GM23248 (cell line): ENCODE measurements at regions not wholly inside any gene's neighbourhood (a gene's known extent, or its start where the extent isn't known, plus 50 kb on each side); places are given as distances from the start of the nearest gene placed in this dataset.

Experiments
- DNase-seq: peaks from one replicate; pipeline ENCODE4 v3.0.0-alpha.2; 2015
- H2AFZ ChIP-seq: fragments of 200-600 bp; sonication (generic); 2 replicates; pipeline ENCODE4 v1.6.1; 2016; ENCODE audit warnings: antibody characterized with exemption
- H3F3A ChIP-seq: fragments of 200-600 bp; sonication (generic); 2 replicates; pipeline ENCODE4 v1.6.1; 2016; ENCODE audit warnings: mild to moderate bottlenecking, antibody characterized with exemption, mixed run types; ENCODE audit not compliant: insufficient read depth
- H3K27ac ChIP-seq: fragments of 200-600 bp; sonication (generic); 2 replicates; pipeline ENCODE4 v1.5.1; 2016; ENCODE audit warnings: mild to moderate bottlenecking
- H3K27me3 ChIP-seq: fragments of 200-600 bp; sonication (generic); replicated peaks from 2 replicates; pipeline ENCODE4 v1.6.1; 2016; ENCODE audit warnings: mild to moderate bottlenecking; ENCODE audit not compliant: insufficient read depth
- H3K36me3 ChIP-seq: fragments of 200-600 bp; sonication (generic); 2 replicates; pipeline ENCODE4 v1.6.1; 2016; ENCODE audit warnings: low read depth, mild to moderate bottlenecking
- H3K4me1 ChIP-seq: fragments of 200-600 bp; sonication (generic); 2 replicates; pipeline ENCODE4 v1.6.1; 2016; ENCODE audit warnings: mild to moderate bottlenecking; ENCODE audit not compliant: insufficient read depth
- H3K4me2 ChIP-seq: fragments of 200-600 bp; sonication (generic); one replicate; pipeline ENCODE4 v1.6.1; 2016; ENCODE audit warnings: mild to moderate bottlenecking; ENCODE audit not compliant: unreplicated experiment
- H3K4me3 ChIP-seq: fragments of 200-600 bp; sonication (generic); 2 replicates; pipeline ENCODE4 v1.5.1; 2016; ENCODE audit warnings: mild to moderate bottlenecking
- H3K79me2 ChIP-seq: fragments of 200-600 bp; sonication (generic); 2 replicates; pipeline ENCODE4 v1.6.1; 2016; ENCODE audit warnings: mild to moderate bottlenecking; ENCODE audit not compliant: insufficient read depth
- H3K9ac ChIP-seq: fragments of 200-600 bp; sonication (generic); 2 replicates; pipeline ENCODE4 v1.6.1; 2016; ENCODE audit warnings: mild to moderate bottlenecking
- H3K9me2 ChIP-seq: fragments of 200-600 bp; sonication (generic); 2 replicates; pipeline ENCODE4 v1.6.1; 2016; ENCODE audit warnings: mixed run types, mild to moderate bottlenecking, moderate library complexity; ENCODE audit not compliant: insufficient read depth
- H3K9me3 ChIP-seq: fragments of 200-600 bp; sonication (generic); one replicate; pipeline ENCODE4 v1.6.1; 2017; ENCODE audit warnings: low read depth
- H4K20me1 ChIP-seq: fragments of 200-600 bp; sonication (generic); 2 replicates; pipeline ENCODE4 v1.6.0; 2016; ENCODE audit not compliant: insufficient read depth
- EZH2 ChIP-seq: fragments of 200-600 bp; sonication (generic); IDR thresholded peaks from 2 replicates; pipeline ENCODE4 v1.6.1; 2018; ENCODE audit warnings: antibody characterized with exemption, mild to moderate bottlenecking; ENCODE audit not compliant: insufficient read depth, poor library complexity, severe bottlenecking
- EZH2phosphoT487 ChIP-seq: fragments of 200-600 bp; sonication (generic); IDR thresholded peaks from 2 replicates; pipeline ENCODE4 v1.6.1; 2018; ENCODE audit warnings: antibody characterized with exemption, moderate library complexity, mild to moderate bottlenecking, low read depth; ENCODE audit not compliant: insufficient read depth
- WGBS, 2 experiments: methylation state at CpG; one replicate each; pipeline ENCODE4 v1.1.6; 2015 to 2017; ENCODE audit warnings: low lambda C conversion rate in 2 of 2, low coverage in 1 of 2; ENCODE audit errors: missing lambda C conversion rate in 2 of 2; 5-methylcytosine and 5-hydroxymethylcytosine counted together
- in situ Hi-C: fragments of 300-500 bp; cut with MboI; formaldehyde crosslinking; loops from 2 replicates; pipeline ENCODE4 v1.15.0; 2020

GRCh38 chr9:88742483-88742882, 207.5 kb downstream of the NXNL2 start:
- Histone ChIP-seq H3K36me3 (no peaks in the 10 kb centered on the region), H3K9ac (peak overlapping the region; percentile 5; the same call in 1 of the 2 replicates), H3K4me2 (peak overlapping the region; percentile 34), H4K20me1 (no peaks in the 10 kb centered on the region), H3K9me3 (no peaks in the 10 kb centered on the region), H3K4me1 (peaks cover 55% of the 10 kb centered on the region), H3K9me2 (no peaks in the 10 kb centered on the region), H3F3A (peaks cover 44% of the 10 kb centered on the region), H2AFZ (no peak overlapping the region), H3K4me3 (peak overlapping the region; percentile 27; the same call in 1 of the 2 replicates), H3K27me3 (no peaks in the 10 kb centered on the region), H3K27ac (no peak overlapping the region), H3K79me2 (no peaks in the 10 kb centered on the region)
- in situ Hi-C loops, result loop anchor here (10.0 kb wide), 1 partner anchor 252 kb away; the partner anchor contains the start of gene S1PR3
- DNase-seq, result peak; percentile 96
- TF ChIP-seq EZH2phosphoT487, result no peak
- TF ChIP-seq EZH2, result no peak
- 4% methylated on average over 6 of the region's 6 CpGs for WGBS, 2 experiments

GRCh38 chr9:88742905-88743304, 207.9 kb downstream of the NXNL2 start:
- Histone ChIP-seq H3K36me3 (no peaks in the 10 kb centered on the region), H4K20me1 (no peaks in the 10 kb centered on the region), H3K79me2 (no peaks in the 10 kb centered on the region), H3K27me3 (no peaks in the 10 kb centered on the region), H3K4me2 (peak overlapping the region; percentile 34), H3K9me3 (no peaks in the 10 kb centered on the region), H3K27ac (no peak overlapping the region), H3F3A (peaks cover 48% of the 10 kb centered on the region), H3K4me1 (peaks cover 59% of the 10 kb centered on the region), H3K4me3 (peak overlapping the region; percentile 27; the same call in 1 of the 2 replicates), H2AFZ (no peak overlapping the region), H3K9ac (peak overlapping the region; percentile 5; the same call in 1 of the 2 replicates), H3K9me2 (no peaks in the 10 kb centered on the region)
- TF ChIP-seq EZH2phosphoT487, result no peak
- TF ChIP-seq EZH2, result no peak
- 32 to 39% methylated on average over 6 of the region's 6 CpGs for WGBS, 2 experiments
- DNase-seq, result no peak
- in situ Hi-C loops, result loop anchor here (10.0 kb wide), 1 partner anchor 252 kb away; the partner anchor contains the start of gene S1PR3

- no peaks in the 10 kb centered on the region for H3K79me2 ChIP-seq
- H3K4me2 ChIP-seq, result peak overlapping the region; percentile 14
- H3K27me3 ChIP-seq, result no peaks in the 10 kb centered on the region
- H4K20me1 ChIP-seq, result no peaks in the 10 kb centered on the region
- H2AFZ ChIP-seq, result no peak overlapping the region
- no peak overlapping the region for H3K9ac ChIP-seq
- TF ChIP-seq EZH2phosphoT487, result 0 out of 2 replicates have a peak, but pooled peaks have one; percentile 45
- no peak for TF ChIP-seq EZH2
- no peaks in the 10 kb centered on the region for H3K9me3 ChIP-seq
- H3K4me3 ChIP-seq, result no peak overlapping the region
- no peaks in the 10 kb centered on the region for H3K36me3 ChIP-seq
- no peaks in the 10 kb centered on the region for H3K9me2 ChIP-seq
- DNase-seq, result peak; percentile 81
- peak overlapping the region; percentile 15 for H3K27ac ChIP-seq
- H3K4me1 ChIP-seq, result peaks cover 62% of the 10 kb centered on the region
- WGBS, 2 experiments, result 0 to 15% methylated on average over 2 of the region's 2 CpGs
- H3F3A ChIP-seq, result peaks cover 45% of the 10 kb centered on the region
- in situ Hi-C loops, result loop anchor here (10.0 kb wide), 1 partner anchor 249 kb away; the partner anchor contains the start of gene S1PR3
Observed at GRCh38 chr9:88745276-88746001, 210.5 kb downstream of the NXNL2 start.

GRCh38 chr9:88746029-88746742, 211.2 kb downstream of the NXNL2 start:
- H3K9ac ChIP-seq, result peak overlapping the region; percentile 61
- peak overlapping the region; percentile 51 for H3K27ac ChIP-seq
- peak; percentile 95 for DNase-seq
- H3K79me2 ChIP-seq, result no peaks in the 10 kb centered on the region
- no peak overlapping the region for H2AFZ ChIP-seq
- in situ Hi-C loops, result loop anchor here (10.0 kb wide), 1 partner anchor 249 kb away; the partner anchor contains the start of gene S1PR3
- peaks cover 45% of the 10 kb centered on the region for H3F3A ChIP-seq
- H4K20me1 ChIP-seq, result no peaks in the 10 kb centered on the region
- TF ChIP-seq EZH2, result no peak
- no peak for TF ChIP-seq EZH2phosphoT487
- H3K9me2 ChIP-seq, result no peaks in the 10 kb centered on the region
- no peaks in the 10 kb centered on the region for H3K36me3 ChIP-seq
- peaks cover 62% of the 10 kb centered on the region for H3K4me1 ChIP-seq
- 1% methylated on average over 6 of the region's 6 CpGs for WGBS, 2 experiments
- no peaks in the 10 kb centered on the region for H3K27me3 ChIP-seq
- no peak overlapping the region for H3K4me3 ChIP-seq
- H3K9me3 ChIP-seq, result no peaks in the 10 kb centered on the region
- peak overlapping the region; percentile 76 for H3K4me2 ChIP-seq
